SK-N-SH treated with all-trans-retinoic acid at 6 μM for 48 hours (cell line): ENCODE measurements at regions not wholly inside any gene's neighbourhood (a gene's known extent, or its start where the extent isn't known, plus 50 kb on each side); places are given as distances from the start of the nearest gene placed in this dataset.

Source experiments
- ARNTL ChIP-seq: fragments of 450-650 bp; formaldehyde crosslinking; IDR thresholded peaks from 2 replicates; pipeline ENCODE4 v1.5.0; 2020; ENCODE audit warnings: low read depth, mild to moderate bottlenecking, moderate library complexity, borderline replicate concordance
- BACH2 ChIP-seq: fragments of 250-450 bp; sonication (Bioruptor Pico); IDR thresholded peaks from 2 replicates; pipeline ENCODE4 v1.9.0; 2021; ENCODE audit warnings: mild to moderate bottlenecking, borderline replicate concordance
- CREB5 ChIP-seq: fragments of 250-450 bp; sonication (Bioruptor Pico); IDR thresholded peaks from 2 replicates; pipeline ENCODE4 v1.5.1; 2020; ENCODE audit warnings: low read depth, mild to moderate bottlenecking, moderate library complexity
- ESRRG ChIP-seq: fragments of 250-450 bp; sonication (Bioruptor Pico); IDR thresholded peaks from 2 replicates; pipeline ENCODE4 v1.6.1; 2021; ENCODE audit warnings: mild to moderate bottlenecking
- RARB ChIP-seq: fragments of 250-450 bp; sonication (Bioruptor Pico); IDR thresholded peaks from 2 replicates; pipeline ENCODE4 v1.8.0; 2021; ENCODE audit warnings: mild to moderate bottlenecking, moderate library complexity
- SNAI2 ChIP-seq: fragments of 250-450 bp; sonication (Bioruptor Pico); IDR thresholded peaks from 2 replicates; pipeline ENCODE4 v1.5.0; 2020; ENCODE audit warnings: mild to moderate bottlenecking, moderate library complexity
- TOX ChIP-seq: fragments of 250-450 bp; sonication (Bioruptor Pico); IDR thresholded peaks from 2 replicates; pipeline ENCODE4 v1.8.0; 2021; ENCODE audit warnings: mild to moderate bottlenecking, moderate library complexity, borderline replicate concordance
- TSHZ2 ChIP-seq: fragments of 250-450 bp; sonication (Bioruptor Pico); IDR thresholded peaks from 2 replicates; pipeline ENCODE4 v1.5.0; 2020; ENCODE audit warnings: mild to moderate bottlenecking, moderate library complexity
- ZFP3 ChIP-seq: fragments of 250-450 bp; sonication (Bioruptor Pico); IDR thresholded peaks from 2 replicates; pipeline ENCODE4 v1.5.0; 2020; ENCODE audit warnings: mild to moderate bottlenecking, moderate library complexity
- ZFP30 ChIP-seq: fragments of 450-650 bp; formaldehyde crosslinking; IDR thresholded peaks from 2 replicates; pipeline ENCODE4 v1.5.0; 2022; ENCODE audit warnings: mild to moderate bottlenecking, moderate library complexity
- ZNF70 ChIP-seq: fragments of 450-650 bp; formaldehyde crosslinking; IDR thresholded peaks from 2 replicates; pipeline ENCODE4 v1.5.0; 2020; ENCODE audit warnings: mild to moderate bottlenecking, moderate library complexity

- TF ChIP-seq TSHZ2 (CRISPR knock-in tag) = no peak
- no peak for TF ChIP-seq ZFP3 (CRISPR knock-in tag)
- no peak for TF ChIP-seq ZNF70 (CRISPR knock-in tag)
- TF ChIP-seq SNAI2 (CRISPR knock-in tag) = no peak
- no peak for TF ChIP-seq CREB5 (CRISPR knock-in tag)
- TF ChIP-seq ARNTL = no peak
- TF ChIP-seq TOX = no peak
- no peak for TF ChIP-seq ZFP30 (CRISPR knock-in tag)
- no peak for TF ChIP-seq RARB (CRISPR knock-in tag)
- no peak for TF ChIP-seq ESRRG (CRISPR knock-in tag)
- no peak for TF ChIP-seq BACH2 (CRISPR knock-in tag)
These were observed 390.8 kb downstream of the ZFHX3 start for GRCh38 chr16:72657164-72657563.
